K562 (cell line): ENCODE measurements at regions not wholly inside any gene's neighbourhood (a gene's known extent, or its start where the extent isn't known, plus 50 kb on each side); places are given as distances from the start of the nearest gene placed in this dataset.

Source experiments
- ATAC-seq: fragments of 200-7000 bp; cut with Tn5 transposase; 3 replicates; pipeline ENCODE4 v1.9.1; 2020; ENCODE audit warnings: moderate library complexity
- BruUV-seq: library from RNA; stranded (reverse); fragments of 400-500 nt; replicated peaks from 2 replicates; lab custom pipeline; 2021; lab: Mats Ljungman, UMichigan
- CTCF ChIA-PET: fragments of 300-600 bp; formaldehyde crosslinking; extraction: SDS; loops from one replicate; lab custom pipeline; 2021; ENCODE audit warnings: low intra/inter-chr PET ratio; lab: Yijun Ruan, JAX
- POLR2A ChIA-PET: fragments of 300-600, 350-650 bp; sonication (Branson Sonifier 250); formaldehyde crosslinking; extraction: SDS; loops from one replicate; lab custom pipeline; 2021; ENCODE audit warnings: antibody characterized with exemption, inconsistent platforms; lab: Yijun Ruan, JAX
- DNase-seq, 4 experiments: peaks; one replicate each; pipeline versions ENCODE4 v3.0.0 to v3.0.0-alpha.2; 2011 to 2018; ENCODE audit warnings: low spot score in 3 of 4, mixed read lengths in 3 of 4; ENCODE audit errors: extremely low read depth in 1 of 4
- FAIRE-seq: peaks from 2 replicates; lab custom pipeline; 2011; peaks lifted over from hg19 to GRCh38; lab: Jason Lieb, UNC
- H2AFZ ChIP-seq: 2 replicates; pipeline ENCODE4 v1.6.0; 2011; ENCODE audit warnings: low read depth, low read length, control low read depth, inconsistent platforms
- H3K27ac ChIP-seq: fragments of 200-600 bp; 3 replicates; pipeline ENCODE4 v1.8.0; 2011; ENCODE audit warnings: low read depth, mild to moderate bottlenecking, control low read depth, inconsistent platforms, low read length, moderate library complexity, mixed read lengths; ENCODE audit errors: extremely low read depth
- H3K27me3 ChIP-seq, 2 experiments: fragments of 300-600 bp in 1 of 2; 2 replicates in 1 of 2; 3 replicates in 1 of 2; pipeline versions ENCODE4 v1.6.0 to v1.8.0; 2011; ENCODE audit warnings: inconsistent platforms in 2 of 2, low read length in 2 of 2, mild to moderate bottlenecking in 1 of 2, mixed read lengths in 1 of 2, moderate library complexity in 1 of 2; ENCODE audit not compliant: control insufficient read depth in 2 of 2, insufficient read depth in 2 of 2
- H3K36me3 ChIP-seq: fragments of 300-600 bp; 3 replicates; pipeline ENCODE4 v1.8.0; 2011; ENCODE audit warnings: mild to moderate bottlenecking, low read length, inconsistent platforms; ENCODE audit not compliant: control insufficient read depth, insufficient read depth
- H3K4me1 ChIP-seq, 2 experiments: fragments of 200-600 bp in 1 of 2; replicated peaks in 1 of 2; 2 replicates in 1 of 2; 3 replicates in 1 of 2; pipeline versions ENCODE4 v1.5.1 to v1.8.0; 2011; ENCODE audit warnings: inconsistent platforms in 2 of 2, low read length in 2 of 2, mild to moderate bottlenecking in 1 of 2, mixed read lengths in 1 of 2, moderate library complexity in 1 of 2; ENCODE audit not compliant: control insufficient read depth in 2 of 2, insufficient read depth in 2 of 2
- H3K4me2 ChIP-seq: 2 replicates; pipeline ENCODE4 v1.6.1; 2011; ENCODE audit warnings: low read length, control low read depth, inconsistent platforms, mixed read lengths; ENCODE audit not compliant: insufficient read depth
- H3K4me3 ChIP-seq: fragments of 200-600 bp; sonication (generic), shearing (Covaris generic); 2 replicates; pipeline ENCODE4 v1.5.1; 2016; ENCODE audit warnings: control low read depth, inconsistent platforms
- H3K79me2 ChIP-seq: fragments of 200-600 bp; 3 replicates; pipeline ENCODE4 v1.8.0; 2011; ENCODE audit warnings: low read length, inconsistent platforms; ENCODE audit not compliant: control insufficient read depth, insufficient read depth
- H3K9ac ChIP-seq, 2 experiments: 2 replicates each; pipeline versions ENCODE4 v1.6.0 to v1.6.1; 2011; ENCODE audit warnings: low read depth in 2 of 2, low read length in 2 of 2, control low read depth in 1 of 2, inconsistent platforms in 1 of 2, mild to moderate bottlenecking in 1 of 2, mixed read lengths in 1 of 2; ENCODE audit not compliant: insufficient read depth in 1 of 2
- H3K9me1 ChIP-seq: one replicate; pipeline ENCODE4 v1.6.0; 2011; ENCODE audit warnings: inconsistent platforms, mild to moderate bottlenecking, low read length, moderate library complexity; ENCODE audit not compliant: control insufficient read depth, insufficient read depth
- H3K9me3 ChIP-seq: replicated peaks from 2 replicates; pipeline ENCODE4 v1.5.1; 2011; ENCODE audit warnings: low read depth, low read length, inconsistent platforms; ENCODE audit not compliant: control insufficient read depth, insufficient read depth
- H4K20me1 ChIP-seq: replicated peaks from 2 replicates; pipeline ENCODE4 v1.6.1; 2011; ENCODE audit warnings: low read length, inconsistent platforms, mixed read lengths; ENCODE audit not compliant: control insufficient read depth, insufficient read depth
- CREBBP ChIP-seq: IDR thresholded peaks from one replicate; pipeline ENCODE4 v1.6.1; 2012; ENCODE audit warnings: low read depth, mild to moderate bottlenecking, control low read depth, inconsistent platforms, low read length
- CUX1 ChIP-seq: fragments of 200-800 bp; sonication (Bioruptor generic); IDR thresholded peaks from 2 replicates; pipeline ENCODE4 v1.6.1; 2016; ENCODE audit warnings: missing genetic modification characterization, missing compliant biosample characterization
- DACH1 ChIP-seq: fragments of 450-650 bp; IDR thresholded peaks from 2 replicates; pipeline ENCODE4 v1.6.1; 2018; ENCODE audit not compliant: partially characterized antibody
- EHMT2 ChIP-seq: fragments of 450-650 bp; IDR thresholded peaks from 2 replicates; pipeline ENCODE4 v1.6.1; 2018; ENCODE audit warnings: antibody characterized with exemption
- ETS1 ChIP-seq: conservative IDR thresholded peaks from 2 replicates; pipeline ENCODE4 v1.6.1; 2011; ENCODE audit warnings: low read depth, mild to moderate bottlenecking, low read length; ENCODE audit not compliant: control insufficient read depth
- ETV5 ChIP-seq: sonication (generic); formaldehyde crosslinking; IDR thresholded peaks from 2 replicates; pipeline ENCODE4 v1.4.0; 2020; ENCODE audit warnings: low read depth, mild to moderate bottlenecking, missing genetic modification reagents
- FOXK1 ChIP-seq: sonication (generic); formaldehyde crosslinking; IDR thresholded peaks from 2 replicates; pipeline ENCODE4 v1.8.0; 2022; ENCODE audit warnings: missing genetic modification reagents, mild to moderate bottlenecking, borderline replicate concordance
- MEF2D ChIP-seq: conservative IDR thresholded peaks from 2 replicates; pipeline ENCODE4 v1.6.1; 2016; ENCODE audit warnings: low read depth, missing genetic modification characterization, missing compliant biosample characterization
- NR2C2 ChIP-seq, 2 experiments: fragments of 200-800 bp in 1 of 2; sonication (Bioruptor generic) in 1 of 2; sonication (generic) in 1 of 2; formaldehyde crosslinking in 1 of 2; IDR thresholded peaks; 2 replicates each; pipeline versions ENCODE4 v1.6.1 to v1.8.0; 2016 to 2022; ENCODE audit warnings: mild to moderate bottlenecking in 1 of 2, missing compliant biosample characterization in 1 of 2, missing genetic modification characterization in 1 of 2, missing genetic modification reagents in 1 of 2
- PPARD ChIP-seq: fragments of 250-450 bp; sonication (Bioruptor Pico); IDR thresholded peaks from 2 replicates; pipeline ENCODE4 v1.8.0; 2022; ENCODE audit warnings: inconsistent platforms, mild to moderate bottlenecking, moderate library complexity
- SP2 ChIP-seq: IDR thresholded peaks from 2 replicates; pipeline ENCODE4 v1.6.1; 2011; ENCODE audit warnings: mild to moderate bottlenecking, low read depth, low read length, moderate library complexity; ENCODE audit not compliant: poor library complexity, severe bottlenecking; ENCODE audit errors: extremely low read depth
- SRSF7 ChIP-seq: fragments of 200-400 bp; formaldehyde crosslinking; optimal IDR thresholded peaks from 2 replicates; pipeline ENCODE3; 2017; ENCODE audit warnings: mild to moderate bottlenecking, low read depth, low read length
- TFAP4 ChIP-seq: sonication (generic); formaldehyde crosslinking; IDR thresholded peaks from 2 replicates; pipeline ENCODE4 v1.8.0; 2022; ENCODE audit warnings: missing genetic modification reagents, mild to moderate bottlenecking, moderate library complexity, borderline replicate concordance
- TGIF2 ChIP-seq: sonication (generic); formaldehyde crosslinking; IDR thresholded peaks from 2 replicates; pipeline ENCODE4 v1.8.1; 2022; ENCODE audit warnings: mild to moderate bottlenecking, missing genetic modification reagents, moderate library complexity
- ZNF551 ChIP-seq: fragments of 250-450 bp; sonication (Bioruptor Pico); IDR thresholded peaks from 2 replicates; pipeline ENCODE4 v1.5.0; 2021; ENCODE audit warnings: mild to moderate bottlenecking, moderate library complexity
- in situ Hi-C: fragments of 300-500 bp; cut with MboI; formaldehyde crosslinking; loops from 4 replicates; pipeline ENCODE4 v1.15.0; 2018; ENCODE audit warnings: inconsistent platforms, mixed read lengths
- intact Hi-C: fragments of 100-400 bp; cut with micrococcal nuclease; formaldehyde crosslinking; loops from 2 replicates; pipeline ENCODE4 v1.14.2; 2022

GRCh38 chr3:106231086-106231485, 362.3 kb upstream of the CBLB start (continued):
- no peak for TF ChIP-seq NR2C2 (CRISPR knock-in tag; IDR thresholded peaks at IDR 0.05)
- no peak for TF ChIP-seq NR2C2 (tag; IDR thresholded peaks at IDR 0.05)
- no peak for TF ChIP-seq ZNF551 (CRISPR knock-in tag)
- no peak for TF ChIP-seq EHMT2
- no peak for TF ChIP-seq ETS1
- no peak for TF ChIP-seq PPARD (CRISPR knock-in tag)

- ATAC-seq, result no peak
- H3K4me2 ChIP-seq, result no peak overlapping the region
- no peaks in the 10 kb centered on the region for H3K36me3 ChIP-seq
- no peaks in the 10 kb centered on the region for H3K9me3 ChIP-seq
- no peaks in the 10 kb centered on the region for H3K79me2 ChIP-seq
- no TSS peak for BruUV-seq
- H3K27me3 ChIP-seq, result no peaks in the 10 kb centered on the region
- POLR2A ChIA-PET, result no interaction called here
- intact Hi-C loops, result no loop called here
- H4K20me1 ChIP-seq, result no peaks in the 10 kb centered on the region
- H3K9ac ChIP-seq, result no peak overlapping the region
- in situ Hi-C loops, result no loop called here
- H3K4me1 ChIP-seq, result no peaks in the 10 kb centered on the region
- H2AFZ ChIP-seq, result no peak overlapping the region
- no peak overlapping the region for H3K4me3 ChIP-seq
- CTCF ChIA-PET, result no interaction called here
- no peak overlapping the region for H3K27ac ChIP-seq
- no peak for FAIRE-seq
- H3K9me1 ChIP-seq, result no peaks in the 10 kb centered on the region
- DNase-seq, result no peak
- no peak for TF ChIP-seq PPARD (CRISPR knock-in tag)
- TF ChIP-seq SRSF7, result no peak
- no peak for TF ChIP-seq ETV5
- TF ChIP-seq FOXK1 (CRISPR knock-in tag), result no peak
- no peak for TF ChIP-seq MEF2D (tag)
- TF ChIP-seq TFAP4, result no peak
- TF ChIP-seq SP2, result no peak
- no peak for TF ChIP-seq CUX1 (CRISPR knock-in tag)
- TF ChIP-seq CREBBP, result no peak
- no peak for TF ChIP-seq TGIF2 (CRISPR knock-in tag)
- no peak for TF ChIP-seq DACH1
Measured at GRCh38 chr3:106232956-106233355, 364.1 kb upstream of the CBLB start.
